Breast epithelium (tissue), 4 donors: ENCODE measurements at regions not wholly inside any gene's neighbourhood (a gene's known extent, or its start where the extent isn't known, plus 50 kb on each side); places are given as distances from the start of the nearest gene placed in this dataset.

Experiments
- DNase-seq, 2 donors: peaks; one replicate each; pipeline ENCODE4 v3.0.0-alpha.2; 2019; ENCODE audit warnings: low spot score in 2 of 2
- H3K27ac ChIP-seq, 2 donors: fragments of 200-600 bp; sonication (generic) in 1 of 2; one replicate each; pipeline ENCODE4 v1.5.1; 2016 to 2019; ENCODE audit warnings: mild to moderate bottlenecking in 1 of 2
- H3K27me3 ChIP-seq, 2 donors: fragments of 200-600 bp; sonication (generic) in 1 of 2; one replicate each; pipeline versions ENCODE4 v1.5.1 to v1.6.0; 2017 to 2019; ENCODE audit warnings: control low read depth in 1 of 2, mild to moderate bottlenecking in 1 of 2
- H3K36me3 ChIP-seq: fragments of 200-600 bp; one replicate; pipeline ENCODE4 v1.5.1; 2019
- H3K4me1 ChIP-seq, 2 donors: fragments of 200-600 bp; sonication (generic); one replicate each; pipeline ENCODE4 v1.5.1; 2016 to 2019; ENCODE audit warnings: control low read depth in 1 of 2
- H3K4me3 ChIP-seq, 3 donors: fragments of 200-600 bp; sonication (generic); 1 replicate in 2 of 3; 2 replicates in 1 of 3; pipeline ENCODE4 v1.5.1; 2016 to 2019; ENCODE audit warnings: mild to moderate bottlenecking in 3 of 3, moderate library complexity in 2 of 3
- H3K9me3 ChIP-seq, 2 donors: fragments of 200-600 bp; sonication (generic) in 1 of 2; one replicate each; pipeline ENCODE4 v1.5.1; 2016 to 2019; ENCODE audit warnings: control low read depth in 1 of 2
- POLR2A ChIP-seq: fragments of 450-650 bp; IDR thresholded peaks from one replicate; pipeline ENCODE4 v1.6.1; 2016; ENCODE audit warnings: antibody characterized with exemption, mild to moderate bottlenecking, moderate library complexity
- POLR2AphosphoS5 ChIP-seq, 3 donors: sonication (generic); formaldehyde crosslinking; IDR thresholded peaks; one replicate each; pipeline ENCODE4 v1.6.1; 2017; ENCODE audit warnings: antibody characterized with exemption in 3 of 3
- intact Hi-C: fragments of 100-400 bp; cut with DNase I; formaldehyde crosslinking; loops from one replicate; pipeline ENCODE4 v1.15.1; 2023; ENCODE audit warnings: low total_unique reads
- TF ChIP-seq, protein P1 (sequence below), 3 donors: fragments of 450-650 bp; IDR thresholded peaks; one replicate each; pipeline ENCODE4 v1.5.1; 2016 to 2017; ENCODE audit warnings: antibody characterized with exemption in 3 of 3, mild to moderate bottlenecking in 3 of 3, moderate library complexity in 3 of 3

DNA sequence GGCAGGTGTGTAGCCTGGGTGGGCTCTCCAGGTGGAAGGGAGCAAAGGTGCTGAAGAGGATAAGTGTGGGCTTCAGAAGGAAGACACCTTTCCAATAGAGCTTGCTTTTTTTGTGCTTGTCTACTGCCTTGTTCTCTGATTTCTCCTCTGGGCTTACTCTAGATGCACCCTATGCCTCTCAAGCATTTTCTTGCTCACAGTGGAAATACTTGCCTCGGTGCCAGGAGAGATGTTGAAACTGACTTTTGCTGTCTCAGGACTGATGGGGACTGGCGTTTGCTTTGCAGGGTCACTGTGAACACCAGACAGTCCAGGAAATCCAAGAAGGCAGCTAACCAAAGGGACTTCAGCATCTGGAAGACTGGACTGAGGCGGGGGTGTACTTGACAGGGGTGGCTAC is 187.9 kb downstream of the SNX10 start:
- H3K36me3 ChIP-seq = no peaks in the 10 kb centered on the region
- H3K9me3 ChIP-seq = no peaks in the 10 kb centered on the region
- H3K27ac ChIP-seq = no peak overlapping the region
- TF ChIP-seq POLR2A (no peak), POLR2AphosphoS5 (IDR thresholded peaks at IDR 0.05) (no peak)
- TF ChIP-seq, protein P1, sequence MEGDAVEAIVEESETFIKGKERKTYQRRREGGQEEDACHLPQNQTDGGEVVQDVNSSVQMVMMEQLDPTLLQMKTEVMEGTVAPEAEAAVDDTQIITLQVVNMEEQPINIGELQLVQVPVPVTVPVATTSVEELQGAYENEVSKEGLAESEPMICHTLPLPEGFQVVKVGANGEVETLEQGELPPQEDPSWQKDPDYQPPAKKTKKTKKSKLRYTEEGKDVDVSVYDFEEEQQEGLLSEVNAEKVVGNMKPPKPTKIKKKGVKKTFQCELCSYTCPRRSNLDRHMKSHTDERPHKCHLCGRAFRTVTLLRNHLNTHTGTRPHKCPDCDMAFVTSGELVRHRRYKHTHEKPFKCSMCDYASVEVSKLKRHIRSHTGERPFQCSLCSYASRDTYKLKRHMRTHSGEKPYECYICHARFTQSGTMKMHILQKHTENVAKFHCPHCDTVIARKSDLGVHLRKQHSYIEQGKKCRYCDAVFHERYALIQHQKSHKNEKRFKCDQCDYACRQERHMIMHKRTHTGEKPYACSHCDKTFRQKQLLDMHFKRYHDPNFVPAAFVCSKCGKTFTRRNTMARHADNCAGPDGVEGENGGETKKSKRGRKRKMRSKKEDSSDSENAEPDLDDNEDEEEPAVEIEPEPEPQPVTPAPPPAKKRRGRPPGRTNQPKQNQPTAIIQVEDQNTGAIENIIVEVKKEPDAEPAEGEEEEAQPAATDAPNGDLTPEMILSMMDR (IDR thresholded peaks at IDR 0.05) = no peak
- no peaks in the 10 kb centered on the region for H3K4me1 ChIP-seq
- H3K4me3 ChIP-seq = no peak overlapping the region
- no peak for DNase-seq
- intact Hi-C loops = no loop called here
- H3K27me3 ChIP-seq = no peaks in the 10 kb centered on the region

DNA sequence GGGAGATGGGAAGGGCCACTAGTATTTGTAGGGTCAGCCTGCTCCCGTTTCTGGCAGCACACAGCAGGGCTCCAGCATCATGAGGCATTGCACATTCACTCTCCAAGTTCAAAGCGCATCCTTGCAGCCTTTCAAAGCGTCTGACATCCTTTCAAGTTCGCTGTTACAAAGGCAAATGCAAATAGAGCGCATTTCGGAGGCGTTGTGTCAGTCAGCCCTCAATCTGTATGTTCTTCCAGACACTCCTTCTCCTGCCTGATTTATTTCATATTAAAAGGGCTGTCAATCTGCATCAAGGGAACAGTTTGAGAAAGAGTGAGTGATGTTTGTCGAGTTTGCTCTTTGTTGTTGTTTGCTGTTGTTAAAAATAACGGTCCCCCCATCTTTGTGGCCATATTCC is 188.5 kb downstream of the SNX10 start:
- intact Hi-C loops = no loop called here
- Histone ChIP-seq H3K36me3 (no peaks in the 10 kb centered on the region), H3K4me3 (no peak overlapping the region), H3K4me1 (no peaks in the 10 kb centered on the region), H3K27me3 (no peaks in the 10 kb centered on the region), H3K27ac (no peak overlapping the region), H3K9me3 (no peaks in the 10 kb centered on the region)
- DNase-seq = no peak
- TF ChIP-seq, protein P1 (IDR thresholded peaks at IDR 0.05) = no peak
- no peak for TF ChIP-seq POLR2A
- TF ChIP-seq POLR2AphosphoS5 (IDR thresholded peaks at IDR 0.05) = no peak

DNA sequence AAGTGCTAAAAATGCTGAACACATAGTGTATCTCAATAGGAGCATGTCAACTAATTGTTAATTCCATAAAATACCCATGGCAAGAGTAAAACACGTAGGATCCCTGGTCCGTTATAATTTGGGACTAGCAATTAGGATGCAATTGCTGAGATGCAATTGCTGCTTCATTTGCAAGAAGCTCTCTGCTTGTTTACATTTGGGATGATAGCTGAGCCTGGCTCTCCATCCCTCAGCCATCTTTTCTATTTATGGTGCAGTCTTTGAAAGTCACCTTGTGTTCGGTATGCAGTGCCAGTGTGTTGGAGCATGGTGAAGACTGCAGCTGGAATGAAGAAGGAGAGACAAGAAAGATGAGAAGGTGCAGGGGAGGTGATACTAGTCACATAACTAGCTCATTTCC is 191.3 kb downstream of the SNX10 start:
- intact Hi-C loops = no loop called here
- DNase-seq = no peak
- TF ChIP-seq POLR2A = no peak
- TF ChIP-seq POLR2AphosphoS5 (IDR thresholded peaks at IDR 0.05) = no peak
- TF ChIP-seq, protein P1 (IDR thresholded peaks at IDR 0.05) = no peak

DNA sequence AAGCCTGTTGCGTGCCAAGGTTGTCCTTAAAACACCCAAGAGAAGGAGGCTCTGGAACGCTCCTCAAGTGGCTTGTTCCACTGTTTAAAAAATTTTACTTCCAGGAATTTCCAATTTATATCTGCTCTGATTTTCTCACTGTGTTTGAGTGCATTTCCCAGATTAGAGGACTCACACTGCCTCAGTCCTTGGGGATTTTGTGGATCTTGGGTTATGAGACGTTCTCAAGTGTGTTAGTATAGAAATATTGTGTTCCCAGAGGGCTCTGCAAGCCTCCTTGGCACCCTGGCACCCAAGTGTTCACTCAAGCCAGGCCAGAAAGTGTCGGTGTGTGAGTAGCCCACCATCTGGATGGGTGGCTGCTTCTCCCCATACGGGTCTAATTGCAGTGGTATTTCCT is 192.2 kb downstream of the SNX10 start:
- H3K4me1 ChIP-seq = no peaks in the 10 kb centered on the region
- no peak overlapping the region for H3K27ac ChIP-seq
- H3K4me3 ChIP-seq = no peak overlapping the region
- intact Hi-C loops = no loop called here
- TF ChIP-seq POLR2A (no peak), POLR2AphosphoS5 (IDR thresholded peaks at IDR 0.05) (no peak)
- TF ChIP-seq, protein P1 (IDR thresholded peaks at IDR 0.05) = no peak
- H3K9me3 ChIP-seq = no peaks in the 10 kb centered on the region
- no peaks in the 10 kb centered on the region for H3K27me3 ChIP-seq
- no peak for DNase-seq
- no peaks in the 10 kb centered on the region for H3K36me3 ChIP-seq

More for the DNA sequence above, 191.3 kb downstream of the SNX10 start:
- H3K27me3 ChIP-seq = no peaks in the 10 kb centered on the region
- H3K36me3 ChIP-seq = no peaks in the 10 kb centered on the region
- H3K9me3 ChIP-seq = no peaks in the 10 kb centered on the region
- H3K4me1 ChIP-seq = no peaks in the 10 kb centered on the region
- no peak overlapping the region for H3K27ac ChIP-seq
- no peak overlapping the region for H3K4me3 ChIP-seq

DNA sequence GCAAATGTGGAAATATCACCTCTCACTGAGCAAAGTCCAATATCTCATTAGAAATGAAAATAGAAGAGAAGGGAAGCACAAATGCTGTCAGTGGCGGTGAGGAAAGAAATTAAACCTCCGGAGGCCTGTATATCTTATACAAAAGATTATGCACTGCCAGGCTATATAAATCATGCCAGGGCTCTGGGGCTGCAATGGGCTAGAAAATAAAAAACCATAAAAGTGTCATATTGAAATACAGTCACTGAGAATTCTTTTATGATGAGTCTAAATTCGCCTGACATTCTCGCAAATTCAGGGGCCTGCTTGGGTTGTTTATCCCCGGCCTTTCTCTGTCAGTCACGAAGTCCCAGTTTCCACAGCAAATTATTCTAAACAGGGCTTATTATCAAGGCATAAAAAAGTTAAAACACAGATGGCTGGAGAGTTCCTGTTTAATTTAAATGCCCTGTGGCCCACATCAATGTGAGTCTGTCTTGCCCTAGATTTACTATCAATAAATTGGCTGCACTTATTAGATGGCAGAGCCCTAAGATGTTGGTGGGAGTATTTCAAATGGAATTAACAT is 193.8 kb downstream of the SNX10 start:
- no peak overlapping the region for H3K27ac ChIP-seq
- H3K36me3 ChIP-seq = no peaks in the 10 kb centered on the region
- intact Hi-C loops = no loop called here
- no peak for DNase-seq
- no peak overlapping the region for H3K4me3 ChIP-seq
- H3K9me3 ChIP-seq = no peaks in the 10 kb centered on the region
- no peaks in the 10 kb centered on the region for H3K27me3 ChIP-seq
- H3K4me1 ChIP-seq = no peaks in the 10 kb centered on the region
- TF ChIP-seq POLR2A (no peak), POLR2AphosphoS5 (IDR thresholded peaks at IDR 0.05) (no peak)
- TF ChIP-seq, protein P1 (IDR thresholded peaks at IDR 0.05) = no peak
